Bronchial epithelial cell (primary cell): ENCODE measurements at regions not wholly inside any gene's neighbourhood (a gene's known extent, or its start where the extent isn't known, plus 50 kb on each side); places are given as distances from the start of the nearest gene placed in this dataset.

Experiments
- DNase-seq: peaks from one replicate; pipeline ENCODE4 v3.0.0-alpha.2; 2010; ENCODE audit warnings: low read depth
- FAIRE-seq: peaks from 2 replicates; lab custom pipeline; 2011; peaks lifted over from hg19 to GRCh38; lab: Jason Lieb, UNC
- H3K27me3 ChIP-seq: 2 replicates; pipeline ENCODE4 v1.5.1; 2011; ENCODE audit warnings: low read length; ENCODE audit not compliant: control insufficient read depth, insufficient read depth
- H3K36me3 ChIP-seq: 2 replicates; pipeline ENCODE4 v1.5.1; 2011; ENCODE audit warnings: low read length; ENCODE audit not compliant: control insufficient read depth, insufficient read depth
- H3K4me3 ChIP-seq: 2 replicates; pipeline ENCODE4 v1.5.1; 2011; ENCODE audit warnings: mild to moderate bottlenecking, low read depth, low read length, control low read depth
- TF ChIP-seq, protein P1 (sequence below): IDR thresholded peaks from 2 replicates; pipeline ENCODE4 v1.5.1; 2011; ENCODE audit warnings: mild to moderate bottlenecking, moderate library complexity, low read length, control low read depth, inconsistent platforms; ENCODE audit not compliant: insufficient read depth, severe bottlenecking

DNA sequence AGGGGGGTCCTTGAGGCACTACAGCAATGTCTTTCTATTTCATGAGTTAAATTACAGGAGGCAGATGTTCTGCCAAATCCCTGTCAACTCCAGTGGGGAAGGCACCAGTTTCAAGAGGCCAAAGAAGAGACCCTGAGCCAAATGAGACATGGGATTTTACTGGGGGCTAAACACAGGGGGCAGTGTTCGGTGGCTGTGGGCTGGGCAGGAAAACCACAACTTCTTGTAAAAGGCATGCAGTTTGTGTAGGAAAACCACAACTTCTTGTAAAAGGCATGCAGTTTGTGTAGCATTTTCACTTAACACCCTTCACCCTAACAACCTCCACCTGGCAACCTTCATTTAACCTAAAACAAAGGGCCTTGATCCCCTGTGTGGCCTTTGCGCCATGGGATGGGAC lies 61.0 kb downstream of the POLR2M start:
- no peak for FAIRE-seq
- no peak for DNase-seq
- H3K4me3 ChIP-seq: no peak overlapping the region
- TF ChIP-seq, protein P1, sequence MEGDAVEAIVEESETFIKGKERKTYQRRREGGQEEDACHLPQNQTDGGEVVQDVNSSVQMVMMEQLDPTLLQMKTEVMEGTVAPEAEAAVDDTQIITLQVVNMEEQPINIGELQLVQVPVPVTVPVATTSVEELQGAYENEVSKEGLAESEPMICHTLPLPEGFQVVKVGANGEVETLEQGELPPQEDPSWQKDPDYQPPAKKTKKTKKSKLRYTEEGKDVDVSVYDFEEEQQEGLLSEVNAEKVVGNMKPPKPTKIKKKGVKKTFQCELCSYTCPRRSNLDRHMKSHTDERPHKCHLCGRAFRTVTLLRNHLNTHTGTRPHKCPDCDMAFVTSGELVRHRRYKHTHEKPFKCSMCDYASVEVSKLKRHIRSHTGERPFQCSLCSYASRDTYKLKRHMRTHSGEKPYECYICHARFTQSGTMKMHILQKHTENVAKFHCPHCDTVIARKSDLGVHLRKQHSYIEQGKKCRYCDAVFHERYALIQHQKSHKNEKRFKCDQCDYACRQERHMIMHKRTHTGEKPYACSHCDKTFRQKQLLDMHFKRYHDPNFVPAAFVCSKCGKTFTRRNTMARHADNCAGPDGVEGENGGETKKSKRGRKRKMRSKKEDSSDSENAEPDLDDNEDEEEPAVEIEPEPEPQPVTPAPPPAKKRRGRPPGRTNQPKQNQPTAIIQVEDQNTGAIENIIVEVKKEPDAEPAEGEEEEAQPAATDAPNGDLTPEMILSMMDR: no peak
- no peaks in the 10 kb centered on the region for H3K36me3 ChIP-seq
- no peaks in the 10 kb centered on the region for H3K27me3 ChIP-seq

DNA sequence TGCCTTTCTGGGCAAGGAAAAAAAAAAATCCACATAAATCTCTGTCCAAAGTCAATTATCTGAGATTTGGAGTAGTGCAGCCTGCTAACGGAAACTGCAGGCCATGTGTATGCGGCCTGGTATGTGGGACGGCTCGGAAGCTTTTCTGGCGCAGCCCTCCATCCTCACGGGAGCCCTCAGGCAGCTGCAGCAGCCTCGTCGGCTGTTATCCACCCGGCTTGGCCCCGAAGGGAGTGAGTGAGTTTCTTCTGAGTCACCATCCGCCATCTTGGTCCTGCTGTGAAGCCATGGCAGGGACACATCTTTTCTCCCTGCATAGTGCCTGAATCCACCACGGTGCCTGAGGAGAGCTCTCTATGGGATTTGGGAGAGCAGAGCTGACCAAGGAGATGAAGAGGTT lies 62.8 kb downstream of the POLR2M start:
- Histone ChIP-seq H3K36me3 (no peaks in the 10 kb centered on the region), H3K27me3 (no peaks in the 10 kb centered on the region), H3K4me3 (no peak overlapping the region)
- DNase-seq (no peak), FAIRE-seq (peak; percentile 40)
- TF ChIP-seq, protein P1: no peak

DNA sequence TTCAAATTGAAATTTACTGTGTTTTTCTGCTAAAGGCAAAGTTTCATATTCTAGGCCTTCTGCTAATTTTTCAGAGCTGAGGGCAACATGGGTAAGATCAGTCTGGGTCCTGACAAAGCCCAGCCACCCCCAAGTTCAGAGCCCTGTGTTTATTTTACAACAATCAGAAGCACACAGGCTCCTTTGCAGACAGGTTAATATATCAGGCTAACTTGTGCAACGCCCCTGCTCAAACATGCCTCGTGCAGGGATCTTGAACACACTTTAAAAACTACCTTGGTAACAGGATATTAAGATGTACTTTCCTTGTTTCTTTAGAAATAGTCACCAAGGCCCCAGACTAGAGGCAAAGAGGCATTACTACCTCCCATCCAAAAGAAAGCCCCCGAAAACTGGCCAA lies 64.0 kb downstream of the POLR2M start:
- H3K27me3 ChIP-seq: no peaks in the 10 kb centered on the region
- H3K4me3 ChIP-seq: no peak overlapping the region
- no peak for FAIRE-seq
- TF ChIP-seq, protein P1: no peak
- no peak for DNase-seq
- H3K36me3 ChIP-seq: no peaks in the 10 kb centered on the region

DNA sequence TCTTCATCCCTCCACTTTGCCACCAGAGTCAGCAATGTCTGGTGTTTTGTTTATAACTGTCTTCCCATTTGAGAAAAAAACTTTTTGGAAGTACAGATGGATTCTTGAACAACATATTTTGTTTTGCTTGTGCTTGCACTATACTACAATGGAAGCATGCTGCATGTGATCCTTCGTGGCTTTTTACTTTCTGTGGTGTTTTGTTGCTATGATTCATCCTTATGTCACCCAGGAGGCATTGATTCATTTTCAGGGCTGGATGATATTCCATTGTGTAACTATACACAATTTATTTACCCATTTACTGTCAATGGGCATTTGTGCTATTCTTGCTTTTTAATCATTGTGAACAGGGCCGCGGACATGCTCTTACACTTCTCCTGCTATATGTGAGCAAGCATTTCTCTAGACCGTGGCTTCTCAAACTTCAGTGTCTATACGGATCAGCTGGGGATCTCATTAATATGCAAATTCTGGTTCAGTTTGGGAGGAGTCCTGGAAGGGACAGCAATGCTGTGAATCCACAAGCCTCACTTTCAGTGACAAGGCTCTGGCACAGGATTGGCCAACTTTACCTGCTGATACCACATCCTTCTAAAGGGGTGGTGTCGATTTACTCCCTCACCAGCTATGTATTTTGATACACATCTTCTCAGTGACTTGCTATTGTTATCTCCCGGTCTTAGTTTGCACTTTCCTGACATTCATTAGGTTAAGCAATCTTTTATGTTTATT lies 65.9 kb downstream of the POLR2M start:
- FAIRE-seq (peak; percentile 82), DNase-seq (peak; percentile 79)
- no peaks in the 10 kb centered on the region for H3K27me3 ChIP-seq
- H3K4me3 ChIP-seq: no peak overlapping the region
- H3K36me3 ChIP-seq: no peaks in the 10 kb centered on the region
- TF ChIP-seq, protein P1: no peak

DNA sequence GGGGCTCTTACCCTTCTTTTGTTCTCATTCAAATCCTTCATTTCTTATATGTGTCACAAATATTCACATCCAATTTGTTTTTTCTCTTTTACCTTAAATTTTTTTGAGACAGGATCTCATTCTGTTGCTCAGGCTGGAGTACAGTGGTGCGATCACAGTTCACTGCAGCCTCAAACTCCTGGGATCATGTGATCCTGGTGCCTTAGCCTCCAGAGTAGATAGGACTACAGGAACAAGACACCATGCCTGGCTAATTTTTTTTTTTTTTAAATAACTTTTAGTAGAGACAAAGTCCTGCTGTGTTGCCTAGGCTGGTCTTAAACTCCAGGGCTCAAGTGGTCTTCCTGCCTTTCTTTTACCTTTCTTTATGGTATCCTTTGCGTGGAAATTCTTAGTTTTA lies 66.5 kb downstream of the POLR2M start:
- TF ChIP-seq, protein P1: no peak
- Histone ChIP-seq H3K4me3 (no peak overlapping the region), H3K27me3 (no peaks in the 10 kb centered on the region), H3K36me3 (no peaks in the 10 kb centered on the region)
- FAIRE-seq (no peak), DNase-seq (no peak)

DNA sequence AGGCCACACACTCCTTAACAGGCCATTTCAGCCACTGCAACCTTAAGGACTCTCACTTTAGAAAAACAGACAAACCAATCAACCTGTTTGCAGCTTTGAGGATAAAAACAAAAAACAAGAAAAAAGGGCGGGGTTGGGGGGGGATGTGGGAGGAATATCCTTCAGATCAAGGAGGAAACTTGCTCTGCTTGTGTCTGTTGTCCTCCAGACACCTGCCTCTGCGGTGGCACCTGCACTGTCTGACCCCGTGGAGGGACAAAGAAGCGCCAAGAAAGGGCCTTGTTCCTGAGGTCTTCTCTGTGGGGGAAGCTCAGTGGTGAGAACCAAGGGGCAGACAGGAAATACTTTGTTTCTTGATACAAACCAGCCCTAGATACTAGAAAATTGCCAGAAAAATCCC lies 70.5 kb downstream of the POLR2M start:
- no peak overlapping the region for H3K4me3 ChIP-seq
- H3K36me3 ChIP-seq: no peaks in the 10 kb centered on the region
- no peaks in the 10 kb centered on the region for H3K27me3 ChIP-seq
- no peak for DNase-seq
- TF ChIP-seq, protein P1: no peak
- FAIRE-seq: no peak
